Prostate gland (tissue), 2 donors: ENCODE measurements at regions not wholly inside any gene's neighbourhood (a gene's known extent, or its start where the extent isn't known, plus 50 kb on each side); places are given as distances from the start of the nearest gene placed in this dataset.
A peak's percentile ranks its signal among the peaks of the same experiment; 100 is the strongest.

ENCODE experiments used
- DNase-seq: peaks from one replicate; pipeline ENCODE4 v3.0.0-alpha.2; 2019; ENCODE audit warnings: low spot score
- H3K27ac ChIP-seq, 2 donors: fragments of 200-600 bp; sonication (generic); 2 replicates each; pipeline ENCODE4 v1.5.1; 2017 to 2019
- H3K27me3 ChIP-seq: fragments of 200-600 bp; sonication (generic); replicated peaks from 2 replicates; pipeline ENCODE4 v1.5.1; 2019; ENCODE audit not compliant: insufficient read depth
- H3K36me3 ChIP-seq, 2 donors: fragments of 200-600 bp; sonication (generic); 1 replicate in 1 of 2; 2 replicates in 1 of 2; pipeline versions ENCODE4 v1.5.1 to v1.8.1; 2017 to 2019
- H3K4me1 ChIP-seq: fragments of 200-600 bp; sonication (generic); replicated peaks from 2 replicates; pipeline ENCODE4 v1.5.1; 2019
- H3K4me3 ChIP-seq, 2 donors: fragments of 200-600 bp; sonication (generic); 2 replicates each; pipeline ENCODE4 v1.5.1; 2017 to 2019
- H3K9me3 ChIP-seq: fragments of 200-600 bp; sonication (generic); 2 replicates; pipeline ENCODE4 v1.5.1; 2017
- CTCF ChIP-seq, 4 experiments: fragments of 200-600 bp in 2 of 4; fragments of 450-650 bp in 2 of 4; sonication (generic) in 2 of 4; IDR thresholded peaks; 1 replicate in 3 of 4; 2 replicates in 1 of 4; pipeline ENCODE4 v1.5.1; 2016 to 2019; ENCODE audit warnings: antibody characterized with exemption in 4 of 4, mild to moderate bottlenecking in 2 of 4, moderate library complexity in 2 of 4
- POLR2A ChIP-seq: fragments of 450-650 bp; IDR thresholded peaks from one replicate; pipeline ENCODE4 v1.6.1; 2016; ENCODE audit warnings: antibody characterized with exemption, mild to moderate bottlenecking
- POLR2AphosphoS5 ChIP-seq: sonication (generic); formaldehyde crosslinking; IDR thresholded peaks from one replicate; pipeline ENCODE4 v1.6.1; 2017; ENCODE audit warnings: antibody characterized with exemption
- WGBS: methylation state at CpG from one replicate; pipeline ENCODE4 v1.1.5; 2018; 5-methylcytosine and 5-hydroxymethylcytosine counted together
- intact Hi-C: fragments of 100-400 bp; cut with DNase I; formaldehyde crosslinking; loops from one replicate; pipeline ENCODE4 v1.14.2; 2022

DNA sequence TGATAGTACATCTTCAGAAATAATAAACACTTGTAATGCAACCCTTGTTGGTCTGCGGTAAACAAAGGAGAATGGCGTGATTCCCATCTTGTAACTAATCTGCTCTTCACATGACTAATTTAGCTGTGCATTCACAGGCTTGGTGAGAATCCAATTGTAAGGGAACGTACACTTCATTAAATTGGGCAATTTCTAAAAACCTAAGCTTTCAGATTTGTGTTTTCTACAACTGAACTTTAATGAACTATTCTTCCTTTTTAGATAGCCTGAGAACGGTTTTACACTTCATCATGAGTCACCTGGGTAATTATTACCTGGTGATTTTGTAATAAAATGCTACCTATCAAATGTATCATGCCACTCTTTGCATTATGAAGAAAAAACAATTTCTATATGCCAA lies 306.9 kb downstream of the KLF5 start:
- intact Hi-C loops, result no loop called here
- Histone ChIP-seq H3K4me3 (no peak overlapping the region), H3K9me3 (no peaks in the 10 kb centered on the region), H3K27ac (no peak overlapping the region), H3K27me3 (no peaks in the 10 kb centered on the region), H3K36me3 (no peaks in the 10 kb centered on the region), H3K4me1 (no peaks in the 10 kb centered on the region)
- DNase-seq, result no peak
- WGBS, result 30% methylated on average over 4 of the region's 4 CpGs
- TF ChIP-seq POLR2AphosphoS5 (no peak), POLR2A (no peak), CTCF (IDR thresholded peaks at IDR 0.05) (no peak)

DNA sequence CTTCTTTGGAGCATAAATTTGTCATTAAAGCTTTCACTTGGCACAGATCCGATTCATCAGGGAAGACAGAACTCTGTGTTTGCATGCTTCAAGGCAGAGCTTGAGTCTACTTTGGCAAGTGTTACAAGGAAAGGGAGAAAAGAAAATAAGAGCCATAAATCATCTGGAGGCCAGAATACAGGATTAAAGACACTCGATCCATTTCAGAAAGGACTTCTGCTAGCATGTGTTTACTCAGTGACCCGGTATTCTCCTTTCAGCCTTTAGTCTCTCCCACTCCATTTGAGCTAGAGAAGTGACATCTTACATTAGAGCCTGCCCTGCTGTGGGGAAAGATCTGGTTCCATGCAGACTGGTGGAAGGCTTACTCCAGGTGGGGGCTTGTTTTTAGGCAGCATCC lies 306.4 kb downstream of the KLF5 start:
- Histone ChIP-seq H3K36me3 (no peaks in the 10 kb centered on the region), H3K4me1 (no peaks in the 10 kb centered on the region), H3K27ac (no peak overlapping the region), H3K27me3 (no peaks in the 10 kb centered on the region), H3K4me3 (no peak overlapping the region), H3K9me3 (no peaks in the 10 kb centered on the region)
- 16% methylated on average over 3 of the region's 3 CpGs for WGBS
- peak; percentile 48 for DNase-seq
- TF ChIP-seq POLR2A (no peak), CTCF (IDR thresholded peaks at IDR 0.05) (no peak), POLR2AphosphoS5 (peak; percentile 60)
- intact Hi-C loops, result no loop called here

GRCh38 chr13:73364736-73365135 lies 305.9 kb downstream of the KLF5 start:
- TF ChIP-seq POLR2A (no peak), POLR2AphosphoS5 (no peak), CTCF (IDR thresholded peaks at IDR 0.05) (no peak)
- DNase-seq, result peak; percentile 6
- no peaks in the 10 kb centered on the region for H3K9me3 ChIP-seq
- intact Hi-C loops, result no loop called here
- H3K27ac ChIP-seq, result no peak overlapping the region
- 31% methylated on average over 3 of the region's 3 CpGs for WGBS
- H3K4me1 ChIP-seq, result no peaks in the 10 kb centered on the region
- H3K27me3 ChIP-seq, result no peaks in the 10 kb centered on the region
- no peak overlapping the region for H3K4me3 ChIP-seq
- H3K36me3 ChIP-seq, result no peaks in the 10 kb centered on the region

DNA sequence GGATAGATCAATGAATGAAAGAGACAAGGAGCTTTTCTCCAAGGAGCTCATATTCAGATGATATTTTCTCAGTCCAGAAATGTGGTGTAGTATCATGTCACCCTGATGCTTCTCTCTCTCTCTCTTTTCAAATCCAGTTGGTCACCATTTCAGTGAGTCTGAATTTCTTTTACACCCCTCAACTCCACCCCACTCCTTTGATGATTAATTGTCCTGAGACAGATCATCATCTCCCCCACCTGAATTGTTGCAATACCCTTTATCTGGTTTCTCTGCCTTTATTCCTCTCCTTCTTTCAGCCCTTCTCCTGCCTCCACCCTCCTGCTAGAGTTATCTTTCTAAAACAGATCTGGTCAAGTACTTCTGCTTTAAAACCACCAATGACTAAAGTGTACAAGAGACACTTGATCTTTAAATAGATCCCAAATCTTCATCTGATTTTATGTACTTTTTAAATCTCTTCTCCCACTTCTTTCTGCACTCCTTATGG lies 299.8 kb downstream of the KLF5 start:
- Histone ChIP-seq H3K36me3 (no peaks in the 10 kb centered on the region), H3K27ac (no peak overlapping the region), H3K27me3 (no peaks in the 10 kb centered on the region), H3K9me3 (no peaks in the 10 kb centered on the region), H3K4me3 (no peak overlapping the region), H3K4me1 (no peaks in the 10 kb centered on the region)
- intact Hi-C loops, result no loop called here
- no peak for DNase-seq
- TF ChIP-seq POLR2A (no peak), POLR2AphosphoS5 (no peak), CTCF (IDR thresholded peaks at IDR 0.05) (no peak)

- H3K27ac ChIP-seq, result no peak overlapping the region
- no peaks in the 10 kb centered on the region for H3K9me3 ChIP-seq
- no peaks in the 10 kb centered on the region for H3K36me3 ChIP-seq
- H3K4me1 ChIP-seq, result no peaks in the 10 kb centered on the region
- DNase-seq, result no peak
- TF ChIP-seq POLR2A (no peak), CTCF (IDR thresholded peaks at IDR 0.05) (no peak), POLR2AphosphoS5 (no peak)
- no peak overlapping the region for H3K4me3 ChIP-seq
- intact Hi-C loops, result no loop called here
- H3K27me3 ChIP-seq, result no peaks in the 10 kb centered on the region
- WGBS, result 32% methylated on average over 2 of the region's 2 CpGs
These were observed 296.3 kb downstream of the KLF5 start for GRCh38 chr13:73355134-73355533.
